Neuronal stem cell (in vitro differentiated cells): ENCODE measurements at regions not wholly inside any gene's neighbourhood (a gene's known extent, or its start where the extent isn't known, plus 50 kb on each side); places are given as distances from the start of the nearest gene placed in this dataset.

ENCODE experiments used
- DNase-seq: peaks from one replicate; pipeline ENCODE4 v3.0.0-alpha.2; 2013; ENCODE audit warnings: low spot score
- H2AFZ ChIP-seq: one replicate; pipeline ENCODE4 v1.6.1; 2013; ENCODE audit warnings: mild to moderate bottlenecking, low read length, inconsistent platforms
- H2AK5ac ChIP-seq: 2 replicates; pipeline ENCODE4 v1.6.1; 2013; ENCODE audit warnings: low read depth, mild to moderate bottlenecking, inconsistent platforms, low read length, moderate library complexity, mixed read lengths
- H2BK120ac ChIP-seq: 2 replicates; pipeline ENCODE4 v1.6.1; 2013; ENCODE audit warnings: low read depth, mild to moderate bottlenecking, inconsistent platforms, low read length, moderate library complexity, mixed read lengths
- H2BK12ac ChIP-seq: one replicate; pipeline ENCODE4 v1.6.1; 2013; ENCODE audit warnings: low read length, inconsistent platforms
- H2BK15ac ChIP-seq: 2 replicates; pipeline ENCODE4 v1.6.1; 2013; ENCODE audit warnings: mild to moderate bottlenecking, low read length, inconsistent platforms, mixed read lengths
- H2BK5ac ChIP-seq: one replicate; pipeline ENCODE4 v1.6.1; 2013; ENCODE audit warnings: inconsistent platforms, mild to moderate bottlenecking, low read length, moderate library complexity
- H3K14ac ChIP-seq: one replicate; pipeline ENCODE4 v1.6.1; 2013; ENCODE audit warnings: low read length, inconsistent platforms
- H3K18ac ChIP-seq: 2 replicates; pipeline ENCODE4 v1.6.1; 2013; ENCODE audit warnings: low read length, inconsistent platforms
- H3K23ac ChIP-seq: 2 replicates; pipeline ENCODE4 v1.6.1; 2013; ENCODE audit warnings: low read depth, mild to moderate bottlenecking, mixed read lengths, low read length, inconsistent platforms; ENCODE audit not compliant: poor library complexity
- H3K27ac ChIP-seq: replicated peaks from 3 replicates; pipeline ENCODE4 v1.5.1; 2013; ENCODE audit warnings: low read length, inconsistent platforms
- H3K27me3 ChIP-seq, 3 experiments: 2 replicates each; pipeline ENCODE4 v1.6.1; 2013; ENCODE audit warnings: low read length in 3 of 3, mild to moderate bottlenecking in 2 of 3, inconsistent platforms in 1 of 3, low read depth in 1 of 3, mixed read lengths in 1 of 3, moderate library complexity in 1 of 3; ENCODE audit not compliant: control insufficient read depth in 3 of 3, insufficient read depth in 3 of 3
- H3K36me3 ChIP-seq, 2 donors: replicated peaks in 1 of 2; 2 replicates each; pipeline ENCODE4 v1.6.1; 2013; ENCODE audit warnings: low read length in 2 of 2; ENCODE audit not compliant: control insufficient read depth in 2 of 2, insufficient read depth in 2 of 2
- H3K4ac ChIP-seq: 2 replicates; pipeline ENCODE4 v1.6.1; 2013; ENCODE audit warnings: inconsistent platforms, mild to moderate bottlenecking, low read length, moderate library complexity
- H3K4me1 ChIP-seq, 2 donors: 1 replicate in 1 of 2; 2 replicates in 1 of 2; pipeline ENCODE4 v1.6.1; 2013; ENCODE audit warnings: low read length in 2 of 2, low read depth in 1 of 2; ENCODE audit not compliant: control insufficient read depth in 2 of 2, insufficient read depth in 1 of 2
- H3K4me2 ChIP-seq: one replicate; pipeline ENCODE4 v1.6.1; 2013; ENCODE audit warnings: mild to moderate bottlenecking, low read length, inconsistent platforms; ENCODE audit not compliant: insufficient read depth, poor library complexity, severe bottlenecking
- H3K4me3 ChIP-seq, 2 donors: 2 replicates each; pipeline ENCODE4 v1.5.1; 2013; ENCODE audit warnings: low read length in 2 of 2, mild to moderate bottlenecking in 2 of 2, inconsistent platforms in 1 of 2, moderate library complexity in 1 of 2
- H3K79me1 ChIP-seq: one replicate; pipeline ENCODE4 v1.6.1; 2013; ENCODE audit warnings: low read depth, mild to moderate bottlenecking, inconsistent platforms, low read length, moderate library complexity
- H3K9ac ChIP-seq: one replicate; pipeline ENCODE4 v1.6.1; 2013; ENCODE audit warnings: mild to moderate bottlenecking, low read depth, low read length, inconsistent platforms; ENCODE audit not compliant: poor library complexity
- H3K9me3 ChIP-seq, 2 donors: replicated peaks in 1 of 2; 2 replicates each; pipeline versions ENCODE3 to v1.6.1; 2013; ENCODE audit warnings: low read length in 2 of 2, mild to moderate bottlenecking in 2 of 2, inconsistent platforms in 1 of 2, low read depth in 1 of 2, mixed read lengths in 1 of 2, moderate library complexity in 1 of 2; ENCODE audit not compliant: control insufficient read depth in 2 of 2, insufficient read depth in 1 of 2
- H4K8ac ChIP-seq: one replicate; pipeline ENCODE4 v1.6.1; 2013; ENCODE audit warnings: low read depth, mild to moderate bottlenecking, inconsistent platforms, low read length, moderate library complexity
- H4K91ac ChIP-seq: one replicate; pipeline ENCODE4 v1.6.1; 2013; ENCODE audit warnings: low read length, low read depth, mild to moderate bottlenecking, inconsistent platforms; ENCODE audit not compliant: poor library complexity
- WGBS, 2 donors: extraction: QIAGEN DNeasy Blood & Tissue Kit; methylation state at CpG; one replicate each; pipeline ENCODE4 v1.1.7; 2013; ENCODE audit warnings: missing lambda C conversion rate in 2 of 2, mixed read lengths in 1 of 2; ENCODE audit not compliant: insufficient read length in 2 of 2, insufficient replicate concordance in 1 of 2; ENCODE audit errors: extremely low coverage in 2 of 2; 5-methylcytosine and 5-hydroxymethylcytosine counted together

DNA sequence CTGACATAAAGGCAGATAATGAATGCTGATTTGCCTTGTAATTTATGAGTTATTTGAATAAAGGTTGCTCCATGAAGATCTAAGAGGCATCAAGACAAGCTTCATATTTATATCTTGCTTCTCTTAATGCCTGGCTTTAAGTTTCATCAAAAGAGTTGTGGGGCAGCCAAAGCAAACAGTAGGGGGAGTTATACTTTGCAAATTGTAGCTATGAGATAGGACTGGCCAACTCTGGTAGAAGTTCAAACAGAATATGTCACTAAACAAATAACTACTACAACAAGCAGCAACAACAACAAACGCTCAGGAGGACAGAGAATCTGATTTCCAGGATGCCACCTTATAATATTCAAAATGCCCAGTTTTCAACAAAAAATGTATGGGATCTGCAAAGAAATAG, 69.1 kb upstream of the PLAC1 start:
- Histone ChIP-seq H3K9me3 (no peaks in the 10 kb centered on the region), H3K4ac (no peak overlapping the region), H3K4me1 (no peaks in the 10 kb centered on the region), H3K4me2 (no peak overlapping the region), H3K79me1 (no peaks in the 10 kb centered on the region), H4K91ac (no peak overlapping the region), H2BK5ac (no peak overlapping the region), H4K8ac (no peak overlapping the region), H2AFZ (no peak overlapping the region), H3K4me3 (no peak overlapping the region), H2AK5ac (no peak overlapping the region), H2BK12ac (no peak overlapping the region), H3K27me3 (no peaks in the 10 kb centered on the region), H3K27ac (no peak overlapping the region), H2BK15ac (no peak overlapping the region), H3K36me3 (no peaks in the 10 kb centered on the region), H3K23ac (no peak overlapping the region), H2BK120ac (no peak overlapping the region), H3K9ac (no peak overlapping the region), H3K18ac (no peak overlapping the region), H3K14ac (no peak overlapping the region)
- DNase-seq, result no peak
- WGBS, 2 donors, result no CpG with 5 or more reads among the region's 1 CpG

DNA sequence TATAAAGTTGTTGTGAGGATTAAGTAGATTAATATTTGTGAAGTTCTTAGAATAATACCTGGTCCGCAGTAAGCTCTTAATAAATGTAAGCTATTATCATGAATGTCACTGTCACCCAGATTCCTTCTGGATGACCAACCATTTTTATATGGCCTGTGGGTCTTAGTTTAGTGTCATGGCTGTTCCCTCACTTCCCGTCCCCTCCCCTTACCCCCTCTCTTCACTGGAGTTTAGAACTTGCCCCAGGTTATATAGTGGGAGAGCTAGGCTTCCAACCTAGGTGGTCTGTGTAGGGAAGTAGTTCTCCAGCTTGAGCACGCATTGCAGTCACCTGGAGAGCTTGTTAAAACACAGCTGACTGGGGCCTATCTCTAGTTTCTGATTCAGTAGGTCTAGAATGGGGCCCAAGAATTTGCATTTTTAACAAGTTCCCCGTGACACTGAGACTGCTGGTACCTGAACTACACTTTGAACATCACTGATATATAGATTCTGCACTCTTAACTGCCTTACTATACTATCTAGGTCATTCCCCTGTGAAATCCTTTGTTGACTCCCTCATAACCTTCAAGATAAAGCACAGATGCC, 66.9 kb upstream of the PLAC1 start:
- Histone ChIP-seq H2BK120ac (no peak overlapping the region), H3K4ac (no peak overlapping the region), H2BK15ac (no peak overlapping the region), H3K14ac (no peak overlapping the region), H4K91ac (no peak overlapping the region), H2BK5ac (no peak overlapping the region), H2BK12ac (no peak overlapping the region), H4K8ac (no peak overlapping the region), H3K9me3 (no peaks in the 10 kb centered on the region), H2AFZ (no peak overlapping the region), H3K9ac (no peak overlapping the region), H3K79me1 (no peaks in the 10 kb centered on the region), H2AK5ac (no peak overlapping the region), H3K4me3 (no peak overlapping the region), H3K18ac (no peak overlapping the region), H3K27ac (no peak overlapping the region), H3K36me3 (no peaks in the 10 kb centered on the region), H3K23ac (no peak overlapping the region), H3K4me2 (no peak overlapping the region), H3K4me1 (no peaks in the 10 kb centered on the region), H3K27me3 (no peaks in the 10 kb centered on the region)
- no peak for DNase-seq
- no CpG with 5 or more reads among the region's 4 CpGs for WGBS, 2 donors

GRCh38 chrX:134721766-134722532, 63.7 kb upstream of the PLAC1 start:
- no peak overlapping the region for H3K4me3 ChIP-seq
- H2BK5ac ChIP-seq, result no peak overlapping the region
- no peak overlapping the region for H3K4ac ChIP-seq
- no peak overlapping the region for H2AK5ac ChIP-seq
- H3K36me3 ChIP-seq, result no peaks in the 10 kb centered on the region
- H3K4me2 ChIP-seq, result no peak overlapping the region
- H2BK12ac ChIP-seq, result no peak overlapping the region
- no peaks in the 10 kb centered on the region for H3K27me3 ChIP-seq
- H4K91ac ChIP-seq, result no peak overlapping the region
- H2AFZ ChIP-seq, result no peak overlapping the region
- no peak overlapping the region for H3K18ac ChIP-seq
- H2BK15ac ChIP-seq, result no peak overlapping the region
- no peak overlapping the region for H3K27ac ChIP-seq
- no peak overlapping the region for H3K9ac ChIP-seq
- no CpG with 5 or more reads among the region's 9 CpGs for WGBS, 2 donors
- no peak overlapping the region for H3K14ac ChIP-seq
- H2BK120ac ChIP-seq, result no peak overlapping the region
- H3K4me1 ChIP-seq, result no peaks in the 10 kb centered on the region
- no peak for DNase-seq
- H3K23ac ChIP-seq, result no peak overlapping the region
- H3K9me3 ChIP-seq, result no peaks in the 10 kb centered on the region
- no peaks in the 10 kb centered on the region for H3K79me1 ChIP-seq
- no peak overlapping the region for H4K8ac ChIP-seq

DNA sequence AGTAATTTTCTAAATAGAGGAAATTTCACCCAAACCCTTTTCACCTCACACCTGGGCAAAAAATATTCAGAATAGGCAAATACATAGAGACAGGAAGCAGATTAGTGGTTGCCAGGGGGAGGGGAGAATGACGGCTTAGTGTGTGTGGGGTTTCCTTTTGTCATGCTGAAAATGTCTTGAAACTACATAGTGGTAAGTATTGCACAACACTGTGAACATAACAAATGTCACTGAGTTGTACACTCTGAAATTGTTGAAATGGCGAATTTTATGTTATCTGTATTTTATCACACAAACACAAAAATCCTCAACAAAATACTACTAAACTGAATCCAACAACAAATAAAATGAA, 60.7 kb upstream of the PLAC1 start:
- no CpG with 5 or more reads among the region's 2 CpGs for WGBS, 2 donors
- no peak overlapping the region for H4K8ac ChIP-seq
- no peak overlapping the region for H2AFZ ChIP-seq
- H3K4me3 ChIP-seq, result no peak overlapping the region
- no peak overlapping the region for H3K14ac ChIP-seq
- H3K23ac ChIP-seq, result no peak overlapping the region
- no peak overlapping the region for H3K18ac ChIP-seq
- no peak overlapping the region for H2BK5ac ChIP-seq
- no peaks in the 10 kb centered on the region for H3K79me1 ChIP-seq
- no peak for DNase-seq
- H3K4me2 ChIP-seq, result no peak overlapping the region
- no peak overlapping the region for H2AK5ac ChIP-seq
- H2BK12ac ChIP-seq, result no peak overlapping the region
- H2BK15ac ChIP-seq, result no peak overlapping the region
- no peaks in the 10 kb centered on the region for H3K36me3 ChIP-seq
- H4K91ac ChIP-seq, result no peak overlapping the region
- H3K9ac ChIP-seq, result no peak overlapping the region
- H3K4me1 ChIP-seq, result peaks cover 0 to 4% of the 10 kb centered on the region in 2 donors
- no peaks in the 10 kb centered on the region for H3K27me3 ChIP-seq
- H3K9me3 ChIP-seq, result no peaks in the 10 kb centered on the region
- no peak overlapping the region for H2BK120ac ChIP-seq
- no peak overlapping the region for H3K27ac ChIP-seq
- no peak overlapping the region for H3K4ac ChIP-seq
